GM10248 (cell line): ENCODE measurements at regions not wholly inside any gene's neighbourhood (a gene's known extent, or its start where the extent isn't known, plus 50 kb on each side); places are given as distances from the start of the nearest gene placed in this dataset.

Experiments
- CTCF ChIA-PET: fragments of 300-600 bp; sonication (Branson Sonifier 250); formaldehyde crosslinking; extraction: SDS; loops from one replicate; lab custom pipeline; 2021; ENCODE audit warnings: antibody characterized with exemption; lab: Yijun Ruan, JAX
- POLR2A ChIA-PET: fragments of 350-650 bp; sonication (Branson Sonifier 250); formaldehyde crosslinking; extraction: SDS; loops from one replicate; lab custom pipeline; 2020; ENCODE audit warnings: antibody characterized with exemption; lab: Yijun Ruan, JAX
- DNase-seq: peaks from one replicate; pipeline ENCODE4 v3.0.0; 2012; ENCODE audit errors: extremely low spot score
- CTCF ChIP-seq: IDR thresholded peaks from 2 replicates; pipeline ENCODE4 v1.5.1; 2012; ENCODE audit warnings: mild to moderate bottlenecking, low read depth; ENCODE audit errors: extremely low read depth, missing control alignments, control extremely low read depth

GRCh38 chr10:130757271-130757670 is 554.2 kb downstream of the TCERG1L start:
- TF ChIP-seq CTCF = no peak
- ChIA-PET CTCF (interaction anchor here (1.1 to 1.3 kb wide), 2 partner anchors 9 to 15 kb away, joined by 3 read pairs; no protein-coding TSS in a partner anchor), POLR2A (no interaction called here)
- no peak for DNase-seq

- POLR2A ChIA-PET = no interaction called here
- CTCF ChIA-PET = interaction anchor here (1.1 to 1.3 kb wide), 2 partner anchors 9 to 15 kb away, joined by 3 read pairs; no protein-coding TSS in a partner anchor
- no peak for DNase-seq
- no peak for TF ChIP-seq CTCF
These were observed 553.6 kb downstream of the TCERG1L start for GRCh38 chr10:130757821-130758489.

GRCh38 chr10:130758529-130758928 is 553.0 kb downstream of the TCERG1L start:
- CTCF ChIA-PET = no interaction called here
- TF ChIP-seq CTCF = no peak
- DNase-seq = no peak
- POLR2A ChIA-PET = no interaction called here

- no peak for DNase-seq
- no peak for TF ChIP-seq CTCF
- CTCF ChIA-PET = interaction anchor here (0.9 kb wide), 1 partner anchor 13 kb away, joined by 3 read pairs; no protein-coding TSS in a partner anchor
- POLR2A ChIA-PET = no interaction called here
These were observed 550.4 kb downstream of the TCERG1L start for GRCh38 chr10:130761032-130761575.

GRCh38 chr10:130761788-130762301 is 549.7 kb downstream of the TCERG1L start:
- TF ChIP-seq CTCF = no peak
- ChIA-PET POLR2A (no interaction called here), CTCF (interaction anchor here (0.9 to 1.0 kb wide), 2 partner anchors 12 to 13 kb away, joined by 3 read pairs; no protein-coding TSS in a partner anchor)
- DNase-seq = no peak

GRCh38 chr10:130762491-130762890 is 549.0 kb downstream of the TCERG1L start:
- DNase-seq = no peak
- no peak for TF ChIP-seq CTCF
- CTCF ChIA-PET = interaction anchor here (1.0 kb wide), 1 partner anchor 14 kb away, joined by 3 read pairs; no protein-coding TSS in a partner anchor
- POLR2A ChIA-PET = no interaction called here
